H1 (cell line): ENCODE measurements at regions not wholly inside any gene's neighbourhood (a gene's known extent, or its start where the extent isn't known, plus 50 kb on each side); places are given as distances from the start of the nearest gene placed in this dataset.

Source experiments
- CTCF ChIA-PET: fragments of 300-600 bp; sonication (Branson Sonifier 250); formaldehyde crosslinking; loops from one replicate; lab custom pipeline; 2021; ENCODE audit not compliant: partially characterized antibody; lab: Charles Lee
- POLR2A ChIA-PET: fragments of 300-600 bp; sonication (Branson Sonifier 250); formaldehyde crosslinking; loops from one replicate; lab custom pipeline; 2021; ENCODE audit warnings: inconsistent platforms; ENCODE audit not compliant: partially characterized antibody; lab: Charles Lee
- DNase-seq, 2 experiments: peaks; one replicate each; pipeline versions ENCODE4 v3.0.0 to v3.0.0-alpha.2; 2010 to 2022; ENCODE audit warnings: low spot score in 2 of 2, low read depth in 1 of 2, mixed read lengths in 1 of 2
- FAIRE-seq: peaks from 2 replicates; lab custom pipeline; 2011; peaks lifted over from hg19 to GRCh38; lab: Jason Lieb, UNC
- H2AFZ ChIP-seq: 2 replicates; pipeline ENCODE4 v1.8.1; 2012; ENCODE audit warnings: low read length, inconsistent platforms
- H2AK5ac ChIP-seq: 2 replicates; pipeline ENCODE4 v1.6.1; 2013; ENCODE audit warnings: low read depth, low read length
- H2BK120ac ChIP-seq: replicated peaks from 2 replicates; pipeline ENCODE3; 2013; ENCODE audit warnings: low read depth, low read length, inconsistent platforms
- H2BK12ac ChIP-seq: 2 replicates; pipeline ENCODE4 v1.6.1; 2013; ENCODE audit warnings: low read depth, low read length
- H2BK15ac ChIP-seq: 2 replicates; pipeline ENCODE4 v1.6.1; 2013; ENCODE audit warnings: low read length
- H2BK20ac ChIP-seq: 2 replicates; pipeline ENCODE4 v1.6.1; 2013; ENCODE audit warnings: low read length
- H2BK5ac ChIP-seq: 2 replicates; pipeline ENCODE4 v1.6.1; 2013; ENCODE audit warnings: low read depth, low read length
- H3K14ac ChIP-seq: 2 replicates; pipeline ENCODE4 v1.6.1; 2013; ENCODE audit warnings: inconsistent platforms; ENCODE audit not compliant: insufficient read length
- H3K18ac ChIP-seq: 2 replicates; pipeline ENCODE4 v1.6.1; 2013; ENCODE audit warnings: low read length; ENCODE audit errors: extremely low read depth
- H3K23ac ChIP-seq: 2 replicates; pipeline ENCODE4 v1.6.1; 2013; ENCODE audit warnings: inconsistent platforms; ENCODE audit not compliant: insufficient read length
- H3K23me2 ChIP-seq: 2 replicates; pipeline ENCODE4 v1.6.1; 2013; ENCODE audit warnings: low read depth, low read length
- H3K27ac ChIP-seq: 2 replicates; pipeline ENCODE4 v1.6.1; 2011; ENCODE audit warnings: low read depth, low read length, inconsistent platforms
- H3K27me3 ChIP-seq, 4 experiments: replicated peaks in 1 of 4; 1 replicate in 1 of 4; 2 replicates in 3 of 4; pipeline versions ENCODE4 v1.6.1 to v1.8.1; 2011 to 2013; ENCODE audit warnings: low read length in 3 of 4, mild to moderate bottlenecking in 3 of 4, inconsistent platforms in 2 of 4, mixed read lengths in 2 of 4, moderate library complexity in 1 of 4; ENCODE audit not compliant: control insufficient read depth in 3 of 4, insufficient read depth in 3 of 4; ENCODE audit errors: extremely low read depth in 1 of 4
- H3K36me3 ChIP-seq, 4 experiments: 2 replicates each; pipeline versions ENCODE4 v1.6.1 to v1.8.1; 2011 to 2013; ENCODE audit warnings: mild to moderate bottlenecking in 4 of 4, low read length in 3 of 4, moderate library complexity in 2 of 4, control low read depth in 1 of 4, inconsistent platforms in 1 of 4; ENCODE audit not compliant: insufficient read depth in 4 of 4, control insufficient read depth in 2 of 4
- H3K4ac ChIP-seq: replicated peaks from 2 replicates; pipeline ENCODE3; 2013; ENCODE audit warnings: low read length, low read depth, mixed read lengths, inconsistent platforms; ENCODE audit not compliant: insufficient read length
- H3K4me1 ChIP-seq, 4 experiments: replicated peaks in 1 of 4; 1 replicate in 1 of 4; 2 replicates in 3 of 4; pipeline versions ENCODE4 v1.6.1 to v1.8.1; 2011 to 2013; ENCODE audit warnings: low read length in 3 of 4, inconsistent platforms in 2 of 4, mixed read lengths in 1 of 4; ENCODE audit not compliant: insufficient read depth in 4 of 4, control insufficient read depth in 3 of 4
- H3K4me2 ChIP-seq, 2 experiments: 2 replicates each; pipeline versions ENCODE4 v1.6.1 to v1.8.1; 2011 to 2013; ENCODE audit warnings: low read depth in 2 of 2, low read length in 2 of 2, control low read depth in 1 of 2, inconsistent platforms in 1 of 2, mild to moderate bottlenecking in 1 of 2; ENCODE audit not compliant: insufficient read depth in 1 of 2
- H3K4me3 ChIP-seq, 4 experiments: fragments of 200-600, 300-600 bp in 1 of 4; sonication (generic), shearing (Covaris generic), sonication (Bioruptor Twin) in 1 of 4; 2 replicates each; pipeline versions ENCODE4 v1.5.1 to v1.8.1; 2011 to 2016; ENCODE audit warnings: low read length in 4 of 4, low read depth in 3 of 4, control low read depth in 2 of 4, inconsistent platforms in 2 of 4, mild to moderate bottlenecking in 2 of 4, mixed read lengths in 1 of 4, moderate library complexity in 1 of 4; ENCODE audit not compliant: insufficient read depth in 2 of 4; ENCODE audit errors: extremely low read depth in 1 of 4
- H3K56ac ChIP-seq: replicated peaks from 2 replicates; pipeline ENCODE3; 2013; ENCODE audit warnings: low read depth, mild to moderate bottlenecking, mixed read lengths, low read length, inconsistent platforms; ENCODE audit not compliant: insufficient read length
- H3K79me1 ChIP-seq: 2 replicates; pipeline ENCODE4 v1.6.1; 2013; ENCODE audit warnings: low read depth, low read length, control low read depth
- H3K79me2 ChIP-seq, 2 experiments: 2 replicates each; pipeline versions ENCODE4 v1.6.1 to v1.8.1; 2012 to 2013; ENCODE audit warnings: low read length in 2 of 2, mild to moderate bottlenecking in 2 of 2, inconsistent platforms in 1 of 2; ENCODE audit not compliant: insufficient read depth in 2 of 2, control insufficient read depth in 1 of 2
- H3K9ac ChIP-seq, 4 experiments: replicated peaks in 1 of 4; 1 replicate in 1 of 4; 2 replicates in 3 of 4; pipeline versions ENCODE4 v1.6.1 to v1.8.1; 2011 to 2013; ENCODE audit warnings: low read depth in 3 of 4, low read length in 3 of 4, control low read depth in 2 of 4, mild to moderate bottlenecking in 2 of 4, moderate library complexity in 2 of 4, inconsistent platforms in 1 of 4; ENCODE audit errors: extremely low read depth in 1 of 4
- H3K9me3 ChIP-seq, 2 experiments: 2 replicates each; pipeline versions ENCODE4 v1.6.1 to v1.8.1; 2012 to 2013; ENCODE audit warnings: mild to moderate bottlenecking in 2 of 2, moderate library complexity in 2 of 2, control low read depth in 1 of 2, inconsistent platforms in 1 of 2, low read depth in 1 of 2, low read length in 1 of 2, mixed read lengths in 1 of 2; ENCODE audit not compliant: insufficient read depth in 2 of 2
- H4K20me1 ChIP-seq, 2 experiments: replicated peaks in 1 of 2; 2 replicates each; pipeline versions ENCODE3 to v1.8.1; 2011 to 2013; ENCODE audit warnings: inconsistent platforms in 2 of 2, low read length in 2 of 2, mild to moderate bottlenecking in 1 of 2; ENCODE audit not compliant: insufficient read depth in 2 of 2, control insufficient read depth in 1 of 2
- H4K5ac ChIP-seq: 2 replicates; pipeline ENCODE4 v1.6.1; 2013; ENCODE audit warnings: low read length, low read depth, mixed read lengths, inconsistent platforms; ENCODE audit not compliant: insufficient read length
- H4K8ac ChIP-seq: 2 replicates; pipeline ENCODE4 v1.8.0; 2013; ENCODE audit warnings: mild to moderate bottlenecking, moderate library complexity, low read length, inconsistent platforms; ENCODE audit not compliant: insufficient read depth; ENCODE audit errors: extremely low read depth
- H4K91ac ChIP-seq: replicated peaks from 2 replicates; pipeline ENCODE3; 2013; ENCODE audit warnings: low read length, mixed read lengths, inconsistent platforms; ENCODE audit not compliant: insufficient read length
- BACH1 ChIP-seq: IDR thresholded peaks from 2 replicates; pipeline ENCODE4 v1.6.1; 2012; ENCODE audit warnings: low read length, improper control_type of control experiment
- BCL11A ChIP-seq, 2 experiments: IDR thresholded peaks; one replicate each; pipeline ENCODE4 v1.6.1; 2011; ENCODE audit warnings: low read depth in 2 of 2, low read length in 2 of 2, mild to moderate bottlenecking in 2 of 2
- CREB1 ChIP-seq: IDR thresholded peaks from 2 replicates; pipeline ENCODE4 v1.6.1; 2012; ENCODE audit warnings: inconsistent platforms
- EP300 ChIP-seq, 2 experiments: IDR thresholded peaks; 1 replicate in 1 of 2; 2 replicates in 1 of 2; pipeline ENCODE4 v1.6.1; 2011 to 2012; ENCODE audit warnings: low read depth in 2 of 2, low read length in 2 of 2, mild to moderate bottlenecking in 2 of 2, borderline replicate concordance in 1 of 2, inconsistent platforms in 1 of 2, moderate library complexity in 1 of 2
- FOSL1 ChIP-seq: IDR thresholded peaks from 2 replicates; pipeline ENCODE4 v1.6.1; 2011; ENCODE audit warnings: mild to moderate bottlenecking, low read depth, low read length, moderate library complexity; ENCODE audit not compliant: insufficient read depth
- GTF2F1 ChIP-seq: IDR thresholded peaks from 2 replicates; pipeline ENCODE4 v1.6.1; 2012; ENCODE audit warnings: low read depth, low read length, improper control_type of control experiment, borderline replicate concordance
- JUND ChIP-seq: IDR thresholded peaks from 2 replicates; pipeline ENCODE4 v1.6.1; 2011; ENCODE audit warnings: mild to moderate bottlenecking, improper control_type of control experiment, low read length
- KDM4A ChIP-seq: IDR thresholded peaks from one replicate; pipeline ENCODE4 v1.7.1; 2012; ENCODE audit warnings: low read depth, mild to moderate bottlenecking, moderate library complexity, low read length, inconsistent platforms; ENCODE audit not compliant: severe bottlenecking
- RFX5 ChIP-seq: IDR thresholded peaks from 2 replicates; pipeline ENCODE4 v1.6.1; 2011; ENCODE audit warnings: low read depth, low read length, improper control_type of control experiment, borderline replicate concordance
- RXRA ChIP-seq: IDR thresholded peaks from 2 replicates; pipeline ENCODE4 v1.6.1; 2011; ENCODE audit warnings: low read depth, mild to moderate bottlenecking, low read length, moderate library complexity; ENCODE audit not compliant: insufficient read depth
- SIRT6 ChIP-seq: IDR thresholded peaks from one replicate; pipeline ENCODE4 v1.7.1; 2012; ENCODE audit warnings: low read length, inconsistent platforms
- SP2 ChIP-seq: IDR thresholded peaks from 2 replicates; pipeline ENCODE4 v1.6.1; 2012; ENCODE audit warnings: mild to moderate bottlenecking, low read length, inconsistent platforms
- TAF1 ChIP-seq: IDR thresholded peaks from 2 replicates; pipeline ENCODE4 v1.6.1; 2011; ENCODE audit warnings: mild to moderate bottlenecking, low read depth, low read length
- TBP ChIP-seq: IDR thresholded peaks from 2 replicates; pipeline ENCODE4 v1.6.1; 2011; ENCODE audit warnings: low read depth, low read length, improper control_type of control experiment
- WGBS, 2 experiments: shearing (Covaris generic) in 1 of 2; methylation state at CpG; one replicate each; pipeline versions ENCODE4 v1.1.6 to v1.1.7; 2013 to 2015; ENCODE audit warnings: low lambda C conversion rate in 2 of 2, mixed read lengths in 2 of 2, inconsistent platforms in 1 of 2, low coverage in 1 of 2, missing lambda C conversion rate in 1 of 2; ENCODE audit not compliant: insufficient replicate concordance in 2 of 2, insufficient coverage in 1 of 2, insufficient read length in 1 of 2; ENCODE audit errors: extremely low coverage in 1 of 2, missing lambda C conversion rate in 1 of 2; 5-methylcytosine and 5-hydroxymethylcytosine counted together
- TF ChIP-seq, protein P1 (sequence below): IDR thresholded peaks from 2 replicates; pipeline ENCODE4 v1.6.1; 2012; ENCODE audit warnings: low read length, inconsistent platforms

DNA sequence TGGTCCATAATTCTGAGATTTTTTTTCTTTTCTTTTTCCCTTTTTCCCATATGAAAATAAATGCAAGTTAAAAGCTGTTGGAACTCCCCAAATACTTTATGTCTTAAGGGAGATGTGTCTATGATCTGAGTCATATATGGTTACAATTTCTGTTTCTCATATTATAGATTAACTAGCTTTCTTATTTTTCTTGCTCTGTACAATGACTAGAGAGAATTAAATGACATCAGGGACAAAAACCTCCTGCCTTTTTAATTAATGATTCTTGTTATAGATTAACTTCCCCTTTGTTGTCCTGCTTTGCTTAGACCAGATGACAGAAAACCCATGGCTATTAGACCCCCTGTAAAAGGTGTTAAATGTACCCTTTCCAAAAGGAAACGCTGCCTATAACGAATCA is 643.9 kb upstream of the NXPH2 start:
- Histone ChIP-seq H4K20me1 (no peaks in the 10 kb centered on the region), H2BK20ac (no peak overlapping the region), H2BK5ac (no peak overlapping the region), H3K23me2 (no peaks in the 10 kb centered on the region), H3K27me3 (no peaks in the 10 kb centered on the region), H4K5ac (no peak overlapping the region), H3K4ac (no peak overlapping the region), H3K4me1 (no peaks in the 10 kb centered on the region), H3K9ac (no peak overlapping the region), H3K79me2 (no peaks in the 10 kb centered on the region), H3K36me3 (no peaks in the 10 kb centered on the region), H3K4me3 (no peak overlapping the region), H3K56ac (no peak overlapping the region), H3K23ac (no peak overlapping the region), H2AFZ (no peak overlapping the region), H2BK15ac (no peak overlapping the region), H4K8ac (no peak overlapping the region), H3K79me1 (no peaks in the 10 kb centered on the region), H2BK120ac (no peak overlapping the region), H4K91ac (no peak overlapping the region), H3K27ac (no peak overlapping the region), H3K18ac (no peak overlapping the region), H3K4me2 (no peak overlapping the region), H2BK12ac (no peak overlapping the region), H2AK5ac (no peak overlapping the region), H3K9me3 (no peaks in the 10 kb centered on the region), H3K14ac (no peak overlapping the region)
- ChIA-PET CTCF (no interaction called here), POLR2A (no interaction called here)
- WGBS, 2 experiments = 90% methylated on average over 2 of the region's 2 CpGs; no CpG with 5 or more reads in 1 of the 2 experiments
- no peak for DNase-seq
- FAIRE-seq = no peak
- no peak for TF ChIP-seq SP2
- TF ChIP-seq RXRA = no peak
- no peak for TF ChIP-seq RFX5
- TF ChIP-seq CREB1 = no peak
- TF ChIP-seq, protein P1, sequence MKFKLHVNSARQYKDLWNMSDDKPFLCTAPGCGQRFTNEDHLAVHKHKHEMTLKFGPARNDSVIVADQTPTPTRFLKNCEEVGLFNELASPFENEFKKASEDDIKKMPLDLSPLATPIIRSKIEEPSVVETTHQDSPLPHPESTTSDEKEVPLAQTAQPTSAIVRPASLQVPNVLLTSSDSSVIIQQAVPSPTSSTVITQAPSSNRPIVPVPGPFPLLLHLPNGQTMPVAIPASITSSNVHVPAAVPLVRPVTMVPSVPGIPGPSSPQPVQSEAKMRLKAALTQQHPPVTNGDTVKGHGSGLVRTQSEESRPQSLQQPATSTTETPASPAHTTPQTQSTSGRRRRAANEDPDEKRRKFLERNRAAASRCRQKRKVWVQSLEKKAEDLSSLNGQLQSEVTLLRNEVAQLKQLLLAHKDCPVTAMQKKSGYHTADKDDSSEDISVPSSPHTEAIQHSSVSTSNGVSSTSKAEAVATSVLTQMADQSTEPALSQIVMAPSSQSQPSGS = no peak
- TF ChIP-seq KDM4A = no peak
- no peak for TF ChIP-seq GTF2F1
- no peak for TF ChIP-seq SIRT6
- TF ChIP-seq JUND = no peak
- TF ChIP-seq EP300 (IDR thresholded peaks at IDR 0.05; ENCODE audit: borderline replicate concordance in 1 of 2, low read depth in 2 of 2, low read length in 2 of 2) = no peak
- no peak for TF ChIP-seq TAF1
- no peak for TF ChIP-seq BCL11A (IDR thresholded peaks at IDR 0.05; ENCODE audit: low read depth in 2 of 2, low read length in 2 of 2)
- TF ChIP-seq FOSL1 = no peak
- no peak for TF ChIP-seq TBP
- TF ChIP-seq BACH1 = no peak
